ENCODE measurements at regions not wholly inside any gene's neighbourhood (a gene's known extent, or its start where the extent isn't known, plus 50 kb on each side); places are given as distances from the start of the nearest gene placed in this dataset.
"Not testable (repeated sequence)": the region's sequence is repeated elsewhere in the genome, so short reads cannot be mapped to it uniquely, and the experiment has no call there.

- peaks cover 8% of the 10 kb centered on the region for H3K27me3 Mint-ChIP-seq
- H3K9me3 Mint-ChIP-seq = no peaks in the 10 kb centered on the region
- no peaks in the 10 kb centered on the region for H3K4me1 Mint-ChIP-seq
- no peaks in the 10 kb centered on the region for H3K36me3 Mint-ChIP-seq
- no peak overlapping the region for H3K27ac Mint-ChIP-seq
- no peak overlapping the region for H3K4me3 Mint-ChIP-seq
Observed at GRCh38 chr1:115173151-115173550, 83.8 kb upstream of the TSPAN2 start.

- no peaks in the 10 kb centered on the region for H3K4me1 Mint-ChIP-seq
- no peaks in the 10 kb centered on the region for H3K9me3 Mint-ChIP-seq
- no peak overlapping the region for H3K27ac Mint-ChIP-seq
- peaks cover 8% of the 10 kb centered on the region for H3K27me3 Mint-ChIP-seq
- H3K4me3 Mint-ChIP-seq = no peak overlapping the region
- no peaks in the 10 kb centered on the region for H3K36me3 Mint-ChIP-seq
Observed at GRCh38 chr1:115172270-115172669, 83.0 kb upstream of the TSPAN2 start.

- Mint-ChIP-seq H3K4me1 (no peaks in the 10 kb centered on the region), H3K9me3 (no peaks in the 10 kb centered on the region), H3K36me3 (no peaks in the 10 kb centered on the region), H3K27ac (no peak overlapping the region), H3K4me3 (no peak overlapping the region), H3K27me3 (peaks cover 10% of the 10 kb centered on the region)
Observed at GRCh38 chr1:115170961-115171392, 81.7 kb upstream of the TSPAN2 start.

GRCh38 chr1:115170377-115170776 lies 81.1 kb upstream of the TSPAN2 start:
- no peak overlapping the region for H3K4me3 Mint-ChIP-seq
- H3K4me1 Mint-ChIP-seq = no peaks in the 10 kb centered on the region
- H3K27me3 Mint-ChIP-seq = peaks cover 13% of the 10 kb centered on the region
- H3K36me3 Mint-ChIP-seq = no peaks in the 10 kb centered on the region
- H3K9me3 Mint-ChIP-seq = no peaks in the 10 kb centered on the region
- H3K27ac Mint-ChIP-seq = no peak overlapping the region

GRCh38 chr1:115168026-115168425 lies 78.7 kb upstream of the TSPAN2 start:
- H3K27ac Mint-ChIP-seq = no peak overlapping the region

GRCh38 chr1:115166531-115167091 lies 77.3 kb upstream of the TSPAN2 start:
- H3K9me3 Mint-ChIP-seq = no peaks in the 10 kb centered on the region
- H3K27me3 Mint-ChIP-seq = peaks cover 11% of the 10 kb centered on the region

More at GRCh38 chr1:115168026-115168425, 78.7 kb upstream of the TSPAN2 start:
- no peaks in the 10 kb centered on the region for H3K9me3 Mint-ChIP-seq
- H3K36me3 Mint-ChIP-seq = no peaks in the 10 kb centered on the region
- no peaks in the 10 kb centered on the region for H3K4me1 Mint-ChIP-seq
- no peak overlapping the region for H3K4me3 Mint-ChIP-seq
- H3K27me3 Mint-ChIP-seq = peaks cover 12% of the 10 kb centered on the region

GRCh38 chr1:115165776-115166175 lies 76.5 kb upstream of the TSPAN2 start:
- H3K9me3 Mint-ChIP-seq = no peaks in the 10 kb centered on the region
- no peak overlapping the region for H3K27ac Mint-ChIP-seq
- no peaks in the 10 kb centered on the region for H3K36me3 Mint-ChIP-seq
- no peaks in the 10 kb centered on the region for H3K4me1 Mint-ChIP-seq
- peaks cover 9% of the 10 kb centered on the region for H3K27me3 Mint-ChIP-seq
- H3K4me3 Mint-ChIP-seq = no peak overlapping the region

More at GRCh38 chr1:115166531-115167091, 77.3 kb upstream of the TSPAN2 start:
- H3K36me3 Mint-ChIP-seq = no peaks in the 10 kb centered on the region
- no peak overlapping the region for H3K27ac Mint-ChIP-seq
- no peak overlapping the region for H3K4me3 Mint-ChIP-seq
- no peaks in the 10 kb centered on the region for H3K4me1 Mint-ChIP-seq

GRCh38 chr1:115164940-115165705 lies 75.8 kb upstream of the TSPAN2 start:
- H3K4me1 Mint-ChIP-seq = no peaks in the 10 kb centered on the region
- H3K27me3 Mint-ChIP-seq = peaks cover 9% of the 10 kb centered on the region
- H3K27ac Mint-ChIP-seq = peak overlapping the region; percentile 0
- H3K9me3 Mint-ChIP-seq = no peaks in the 10 kb centered on the region
- no peaks in the 10 kb centered on the region for H3K36me3 Mint-ChIP-seq
- H3K4me3 Mint-ChIP-seq = no peak overlapping the region

- H3K27ac Mint-ChIP-seq = no peak overlapping the region
- no peaks in the 10 kb centered on the region for H3K9me3 Mint-ChIP-seq
- H3K36me3 Mint-ChIP-seq = no peaks in the 10 kb centered on the region
- no peaks in the 10 kb centered on the region for H3K4me1 Mint-ChIP-seq
- H3K27me3 Mint-ChIP-seq = peaks cover 9% of the 10 kb centered on the region
- H3K4me3 Mint-ChIP-seq = no peak overlapping the region
Observed at GRCh38 chr1:115164484-115164883, 75.2 kb upstream of the TSPAN2 start.

GRCh38 chr1:115160728-115161127 lies 71.4 kb upstream of the TSPAN2 start:
- no peaks in the 10 kb centered on the region for H3K36me3 Mint-ChIP-seq
- no peak overlapping the region for H3K4me3 Mint-ChIP-seq
- H3K4me1 Mint-ChIP-seq = no peaks in the 10 kb centered on the region
- no peak overlapping the region for H3K27ac Mint-ChIP-seq
- peaks cover 4% of the 10 kb centered on the region for H3K27me3 Mint-ChIP-seq
- H3K9me3 Mint-ChIP-seq = no peaks in the 10 kb centered on the region

GRCh38 chr1:115159958-115160357 lies 70.7 kb upstream of the TSPAN2 start:
- H3K4me3 Mint-ChIP-seq = no peak overlapping the region
- H3K27ac Mint-ChIP-seq = no peak overlapping the region
- H3K36me3 Mint-ChIP-seq = no peaks in the 10 kb centered on the region
- no peaks in the 10 kb centered on the region for H3K4me1 Mint-ChIP-seq
- peaks cover 3% of the 10 kb centered on the region for H3K27me3 Mint-ChIP-seq
- no peaks in the 10 kb centered on the region for H3K9me3 Mint-ChIP-seq

GRCh38 chr1:115158181-115158580 lies 68.9 kb upstream of the TSPAN2 start:
- Mint-ChIP-seq H3K36me3 (no peaks in the 10 kb centered on the region), H3K27me3 (peaks cover 2% of the 10 kb centered on the region), H3K27ac (no peak overlapping the region), H3K9me3 (no peaks in the 10 kb centered on the region), H3K4me3 (no peak overlapping the region), H3K4me1 (no peaks in the 10 kb centered on the region)

- Mint-ChIP-seq H3K4me3 (no peak overlapping the region), H3K36me3 (no peaks in the 10 kb centered on the region), H3K27ac (no peak overlapping the region), H3K4me1 (no peaks in the 10 kb centered on the region), H3K9me3 (no peaks in the 10 kb centered on the region), H3K27me3 (no peaks in the 10 kb centered on the region)
Observed at GRCh38 chr1:115156826-115157468, 67.6 kb upstream of the TSPAN2 start.

GRCh38 chr1:115153966-115154557 lies 64.8 kb upstream of the TSPAN2 start:
- H3K36me3 Mint-ChIP-seq = no peaks in the 10 kb centered on the region
- H3K27me3 Mint-ChIP-seq = peaks cover 2% of the 10 kb centered on the region
- H3K27ac Mint-ChIP-seq = no peak overlapping the region
- H3K4me1 Mint-ChIP-seq = no peaks in the 10 kb centered on the region
- no peak overlapping the region for H3K4me3 Mint-ChIP-seq
- H3K9me3 Mint-ChIP-seq = no peaks in the 10 kb centered on the region

- peak overlapping the region; percentile 73 for H3K4me3 Mint-ChIP-seq
- H3K4me1 Mint-ChIP-seq, H3K36me3 Mint-ChIP-seq, H3K27ac Mint-ChIP-seq, H3K9me3 Mint-ChIP-seq: not testable (repeated sequence)
- peaks cover 32% of the 10 kb centered on the region for H3K27me3 Mint-ChIP-seq
Observed at GRCh38 chr1:115147928-115148327, 58.6 kb upstream of the TSPAN2 start.

- H3K36me3 Mint-ChIP-seq = no peaks in the 10 kb centered on the region
- peaks cover 5% of the 10 kb centered on the region for H3K4me1 Mint-ChIP-seq
- no peak overlapping the region for H3K4me3 Mint-ChIP-seq
- H3K27me3 Mint-ChIP-seq = peaks cover 42% of the 10 kb centered on the region
- H3K27ac Mint-ChIP-seq = no peak overlapping the region
- H3K9me3 Mint-ChIP-seq = no peaks in the 10 kb centered on the region
Observed at GRCh38 chr1:115145226-115145625, 55.9 kb upstream of the TSPAN2 start.

Measured in activated naive CD4-positive, alpha-beta T cell treated with anti-CD3 and anti-CD28 coated beads, Interleukin-2, amount 50 U/mL, for 24 hours (primary cell).